ENCODE measurements at regions not wholly inside any gene's neighbourhood (a gene's known extent, or its start where the extent isn't known, plus 50 kb on each side); places are given as distances from the start of the nearest gene placed in this dataset.

DNA sequence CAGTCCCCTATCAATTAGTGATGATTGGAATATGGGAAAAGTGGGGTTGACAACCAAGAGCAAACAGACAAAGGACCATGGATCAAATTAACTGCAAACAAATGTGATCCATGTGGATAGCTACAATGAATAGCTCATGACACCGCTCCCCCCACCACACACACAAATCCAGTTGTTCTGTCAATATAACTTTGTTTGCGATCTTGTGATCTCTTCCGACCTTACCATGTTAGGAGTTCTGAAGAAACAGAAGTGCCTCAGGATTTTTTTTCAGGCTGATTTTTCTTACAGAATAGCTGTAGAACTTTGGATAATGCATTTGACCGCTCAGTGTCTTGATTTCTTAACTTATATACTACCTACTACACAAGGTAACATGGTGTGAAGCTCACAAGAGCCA lies 116.6 kb downstream of the SH2D1A start:
- FAIRE-seq (no peak), DNase-seq (ENCODE audit: insufficient read length, low spot score) (no peak)
- TF ChIP-seq CTCF (IDR thresholded peaks at IDR 0.05; ENCODE audit: insufficient read depth, missing control alignments): no peak

- FAIRE-seq: no peak
- no peak for TF ChIP-seq CTCF (IDR thresholded peaks at IDR 0.05; ENCODE audit: insufficient read depth, missing control alignments)
- no peak for DNase-seq (ENCODE audit: insufficient read length, low spot score)
These were observed 120.8 kb downstream of the SH2D1A start for GRCh38 chrX:124467202-124467601.

- no peak for FAIRE-seq
These were observed 129.0 kb downstream of the SH2D1A start for GRCh38 chrX:124475358-124475757.

DNA sequence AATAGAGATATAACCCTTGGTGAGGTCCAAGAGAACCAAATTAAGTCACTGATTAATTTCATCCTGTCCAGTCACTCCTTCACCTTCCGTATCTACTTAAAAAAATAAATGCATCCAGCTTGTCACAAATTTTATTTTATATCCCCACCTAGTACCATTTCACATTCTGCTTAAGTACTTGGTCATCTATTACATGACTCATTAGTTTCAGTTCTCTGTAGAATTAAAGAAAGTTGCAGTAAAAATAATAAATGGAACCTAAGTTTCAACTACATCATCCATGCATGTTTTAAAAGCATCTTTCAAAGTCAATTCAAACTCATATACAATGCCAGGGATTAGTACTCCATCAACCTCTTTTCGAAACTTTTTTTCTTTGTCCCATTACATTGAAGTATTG lies 130.2 kb downstream of the SH2D1A start:
- no peak for TF ChIP-seq CTCF (IDR thresholded peaks at IDR 0.05; ENCODE audit: insufficient read depth, missing control alignments)
- no peak for FAIRE-seq

More at GRCh38 chrX:124475358-124475757, 129.0 kb downstream of the SH2D1A start:
- no peak for DNase-seq (ENCODE audit: insufficient read length, low spot score)
- TF ChIP-seq CTCF (IDR thresholded peaks at IDR 0.05; ENCODE audit: insufficient read depth, missing control alignments): no peak

DNA sequence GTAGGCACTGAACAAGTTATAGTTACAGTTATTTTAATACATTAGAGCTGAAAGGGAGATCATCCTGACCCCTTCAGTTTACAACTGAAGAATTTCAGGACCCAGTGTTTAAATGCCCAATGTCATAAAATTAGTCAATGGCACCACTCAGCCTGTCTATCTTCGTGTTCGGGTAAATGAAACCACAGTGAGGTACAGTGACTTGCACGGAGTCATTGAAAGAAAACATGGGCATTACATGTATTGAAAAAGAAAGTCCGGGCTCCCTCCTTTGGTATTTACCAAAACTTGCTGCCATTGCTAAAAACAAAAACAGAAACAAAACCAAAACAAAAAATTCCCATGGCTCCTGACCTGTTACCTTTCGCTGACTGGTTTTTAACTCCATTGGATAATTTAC lies 131.7 kb downstream of the SH2D1A start:
- no peak for TF ChIP-seq CTCF (IDR thresholded peaks at IDR 0.05; ENCODE audit: insufficient read depth, missing control alignments)
- FAIRE-seq: no peak
- DNase-seq (ENCODE audit: insufficient read length, low spot score): no peak

More for the DNA sequence above, 130.2 kb downstream of the SH2D1A start:
- DNase-seq (ENCODE audit: insufficient read length, low spot score): no peak

- TF ChIP-seq CTCF (IDR thresholded peaks at IDR 0.05; ENCODE audit: insufficient read depth, missing control alignments): no peak
- FAIRE-seq: no peak
- no peak for DNase-seq (ENCODE audit: insufficient read length, low spot score)
These were observed 142.2 kb downstream of the SH2D1A start for GRCh38 chrX:124488412-124489161.

GRCh38 chrX:124493984-124494383 lies 147.6 kb downstream of the SH2D1A start:
- FAIRE-seq (no peak), DNase-seq (ENCODE audit: insufficient read length, low spot score) (no peak)
- no peak for TF ChIP-seq CTCF (IDR thresholded peaks at IDR 0.05; ENCODE audit: insufficient read depth, missing control alignments)

Measured in D721Med (cell line).